ENCODE measurements at regions not wholly inside any gene's neighbourhood (a gene's known extent, or its start where the extent isn't known, plus 50 kb on each side); places are given as distances from the start of the nearest gene placed in this dataset.

- Histone ChIP-seq H3K27ac (ENCODE audit: low read depth, low read length, poor library complexity, severe bottlenecking) (no peak overlapping the region), H3K4me1 (ENCODE audit: insufficient read depth, low read length, poor library complexity, severe bottlenecking) (no peaks in the 10 kb centered on the region), H3K27me3 (replicated peaks; ENCODE audit: insufficient read depth, low read depth, low read length, poor library complexity) (peaks cover 12% of the 10 kb centered on the region), H3K9me3 (ENCODE audit: low read depth, low read length, poor library complexity, severe bottlenecking) (no peaks in the 10 kb centered on the region), H3K4me3 (ENCODE audit: low read depth, low read length, poor library complexity, severe bottlenecking) (no peak overlapping the region), H3K36me3 (ENCODE audit: insufficient read depth, low read length, poor library complexity, severe bottlenecking) (no peaks in the 10 kb centered on the region)
- TF ChIP-seq CTCF (conservative IDR thresholded peaks at IDR 0.05; ENCODE audit: low read depth, low read length) (peak; percentile 49), EZH2 (IDR thresholded peaks at IDR 0.05; ENCODE audit: borderline replicate concordance, low read depth, low read length, poor library complexity, severe bottlenecking) (no peak)
- no TSS peak for BruUV-seq (replicated peaks)
- ChIA-PET CTCF (interaction anchor here (0.6 to 0.7 kb wide), 2 partner anchors 91 to 132 kb away, joined by 4 read pairs; no protein-coding TSS in a partner anchor), POLR2A (ENCODE audit: low non-redundant PET) (no interaction called here)
- intact Hi-C loops (cut with micrococcal nuclease; ENCODE audit: unreplicated experiment) = no loop called here
- peak; percentile 42 for DNase-seq (ENCODE audit: low spot score)
Measured at GRCh38 chr1:36542962-36543515, 60.3 kb upstream of the CSF3R start.

DNA sequence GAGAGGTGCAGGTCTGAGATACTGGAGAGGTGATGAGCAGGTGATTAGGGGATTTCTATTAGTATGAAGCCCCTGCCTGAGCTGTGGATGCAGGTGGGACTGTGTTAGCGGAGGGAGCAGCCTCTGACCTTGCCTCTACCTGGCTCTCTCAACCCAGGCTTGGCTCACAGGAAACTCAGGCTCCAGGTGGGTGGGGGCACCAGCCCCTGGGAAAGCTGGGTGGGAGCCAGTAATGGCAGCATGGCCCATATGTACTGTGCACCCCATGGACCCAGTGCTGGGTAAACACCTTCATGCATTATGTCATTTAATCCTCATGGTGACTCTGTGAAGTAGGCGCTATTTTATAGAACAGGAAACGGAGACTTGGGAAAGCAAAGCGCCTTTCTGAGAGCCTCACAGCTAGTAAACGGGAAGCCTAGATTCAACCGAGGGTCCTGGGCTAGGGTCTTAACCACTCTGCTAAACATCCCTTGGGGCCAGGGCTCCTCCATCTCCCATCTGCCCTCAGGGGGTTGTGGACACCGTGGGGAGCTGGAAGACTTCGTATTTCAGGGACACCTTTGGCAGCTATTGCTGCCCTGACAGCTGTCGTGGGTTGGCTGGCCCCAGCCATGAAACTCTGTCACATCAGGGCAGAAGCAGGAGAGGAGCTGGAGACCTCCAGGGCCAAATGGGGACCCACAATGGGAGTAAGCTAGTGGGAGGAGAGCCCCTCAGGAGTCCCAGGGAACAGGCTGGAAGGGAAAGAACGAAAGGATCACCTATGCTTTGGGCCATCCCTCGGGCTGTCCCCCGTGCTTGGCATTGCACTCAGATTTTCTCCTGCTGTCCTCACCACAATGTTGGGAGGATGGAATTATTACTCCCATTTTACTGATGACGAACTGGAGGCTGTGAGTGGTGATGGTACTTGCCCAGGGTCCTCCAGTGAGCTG, 59.6 kb upstream of the CSF3R start:
- DNase-seq (ENCODE audit: low spot score) = no peak
- H3K27ac ChIP-seq (ENCODE audit: low read depth, low read length, poor library complexity, severe bottlenecking) = no peak overlapping the region
- POLR2A ChIA-PET (ENCODE audit: low non-redundant PET) = no interaction called here
- no peak overlapping the region for H3K4me3 ChIP-seq (ENCODE audit: low read depth, low read length, poor library complexity, severe bottlenecking)
- TF ChIP-seq CTCF (conservative IDR thresholded peaks at IDR 0.05; ENCODE audit: low read depth, low read length) = no peak
- TF ChIP-seq EZH2 (IDR thresholded peaks at IDR 0.05; ENCODE audit: borderline replicate concordance, low read depth, low read length, poor library complexity, severe bottlenecking) = no peak
- H3K27me3 ChIP-seq (replicated peaks; ENCODE audit: insufficient read depth, low read depth, low read length, poor library complexity) = peaks cover 16% of the 10 kb centered on the region
- CTCF ChIA-PET = interaction anchor here (0.6 to 0.7 kb wide), 2 partner anchors 90 to 132 kb away, joined by 4 read pairs; no protein-coding TSS in a partner anchor
- no peaks in the 10 kb centered on the region for H3K9me3 ChIP-seq (ENCODE audit: low read depth, low read length, poor library complexity, severe bottlenecking)
- intact Hi-C loops (cut with micrococcal nuclease; ENCODE audit: unreplicated experiment) = no loop called here
- no TSS peak for BruUV-seq (replicated peaks)
- no peaks in the 10 kb centered on the region for H3K36me3 ChIP-seq (ENCODE audit: insufficient read depth, low read length, poor library complexity, severe bottlenecking)
- H3K4me1 ChIP-seq (ENCODE audit: insufficient read depth, low read length, poor library complexity, severe bottlenecking) = no peaks in the 10 kb centered on the region

GRCh38 chr1:36540056-36540455, 57.3 kb upstream of the CSF3R start:
- Histone ChIP-seq H3K27me3 (replicated peaks; ENCODE audit: insufficient read depth, low read depth, low read length, poor library complexity) (peaks cover 31% of the 10 kb centered on the region), H3K36me3 (ENCODE audit: insufficient read depth, low read length, poor library complexity, severe bottlenecking) (no peaks in the 10 kb centered on the region), H3K4me1 (ENCODE audit: insufficient read depth, low read length, poor library complexity, severe bottlenecking) (no peaks in the 10 kb centered on the region), H3K27ac (ENCODE audit: low read depth, low read length, poor library complexity, severe bottlenecking) (no peak overlapping the region), H3K9me3 (ENCODE audit: low read depth, low read length, poor library complexity, severe bottlenecking) (no peaks in the 10 kb centered on the region), H3K4me3 (ENCODE audit: low read depth, low read length, poor library complexity, severe bottlenecking) (no peak overlapping the region)
- intact Hi-C loops (cut with micrococcal nuclease; ENCODE audit: unreplicated experiment) = no loop called here
- BruUV-seq (replicated peaks) = no TSS peak
- TF ChIP-seq EZH2 (IDR thresholded peaks at IDR 0.05; ENCODE audit: borderline replicate concordance, low read depth, low read length, poor library complexity, severe bottlenecking) (no peak), CTCF (conservative IDR thresholded peaks at IDR 0.05; ENCODE audit: low read depth, low read length) (no peak)
- POLR2A ChIA-PET (ENCODE audit: low non-redundant PET) = no interaction called here
- DNase-seq (ENCODE audit: low spot score) = no peak
- CTCF ChIA-PET = no interaction called here

All from A673 (cell line).